HCT116 (cell line): ENCODE measurements at regions not wholly inside any gene's neighbourhood (a gene's known extent, or its start where the extent isn't known, plus 50 kb on each side); places are given as distances from the start of the nearest gene placed in this dataset.

Experiments
- ATAC-seq: fragments of 200-7000 bp; cut with Tn5 transposase; 2 replicates; pipeline ENCODE4 v1.9.1; 2020; ENCODE audit warnings: mild to moderate bottlenecking, moderate library complexity
- BruUV-seq: library from RNA; stranded (reverse); fragments of 400-500 nt; replicated peaks from 2 replicates; lab custom pipeline; 2021; lab: Mats Ljungman, UMichigan
- CTCF ChIA-PET: fragments of 300-600 bp; sonication (Branson Sonifier 250); formaldehyde crosslinking; loops from one replicate; lab custom pipeline; 2021; ENCODE audit warnings: antibody characterized with exemption; lab: Charles Lee
- POLR2A ChIA-PET: fragments of 300-600, 350-600 bp; sonication (Branson Sonifier 250); formaldehyde crosslinking; loops from one replicate; lab custom pipeline; 2021; ENCODE audit warnings: antibody characterized with exemption; lab: Charles Lee
- RAD21 ChIA-PET, 2 experiments: fragments of 300-600 bp; sonication (Branson Sonifier 250); formaldehyde crosslinking; loops; one replicate each; lab custom pipeline; 2023; ENCODE audit warnings: low total read pairs in 2 of 2; ENCODE audit not compliant: uncharacterized antibody in 2 of 2, unreplicated experiment in 2 of 2, low non-redundant PET in 1 of 2; lab: Charles Lee
- DNase-seq: peaks from one replicate; pipeline ENCODE4 v3.0.0-alpha.2; 2010; ENCODE audit warnings: low read depth, low spot score
- H2AFZ ChIP-seq: fragments of 200-600 bp; shearing (Covaris generic), sonication (generic); 2 replicates; pipeline ENCODE4 v1.6.1; 2017; ENCODE audit warnings: low read depth, mixed run types, mixed read lengths, antibody characterized with exemption, low read length; ENCODE audit not compliant: poor library complexity, severe bottlenecking
- H3K27ac ChIP-seq: 2 replicates; pipeline ENCODE4 v1.5.1; 2012; ENCODE audit warnings: low read depth, low read length
- H3K27me3 ChIP-seq: fragments of 200-600 bp; sonication (generic); 2 replicates; pipeline ENCODE4 v1.6.1; 2016; ENCODE audit warnings: mixed run types, low read length, mixed read lengths; ENCODE audit not compliant: insufficient read depth
- H3K36me3 ChIP-seq, 2 experiments: fragments of 200-500 bp in 1 of 2; fragments of 200-600 bp in 1 of 2; sonication (Bioruptor generic) in 1 of 2; sonication (generic) in 1 of 2; 2 replicates each; pipeline versions ENCODE4 v1.5.1 to v1.6.1; 2014 to 2016; ENCODE audit warnings: low read length in 2 of 2, inconsistent platforms in 1 of 2, mixed read lengths in 1 of 2, mixed run types in 1 of 2; ENCODE audit not compliant: insufficient read depth in 2 of 2, control insufficient read depth in 1 of 2
- H3K4me1 ChIP-seq, 2 experiments: fragments of 200-600 bp in 1 of 2; sonication (generic) in 1 of 2; 2 replicates each; pipeline versions ENCODE4 v1.5.1 to v1.6.1; 2012 to 2017; ENCODE audit warnings: low read length in 2 of 2, inconsistent platforms in 1 of 2, mild to moderate bottlenecking in 1 of 2, mixed read lengths in 1 of 2, mixed run types in 1 of 2, moderate library complexity in 1 of 2; ENCODE audit not compliant: insufficient read depth in 2 of 2, control insufficient read depth in 1 of 2
- H3K4me2 ChIP-seq: fragments of 200-600 bp; sonication (generic); 2 replicates; pipeline ENCODE4 v1.6.1; 2017; ENCODE audit warnings: mixed run types, low read length, mixed read lengths
- H3K4me3 ChIP-seq, 2 experiments: fragments of 200-600 bp in 1 of 2; sonication (generic) in 1 of 2; replicated peaks in 1 of 2; 2 replicates each; pipeline ENCODE4 v1.5.1; 2011 to 2016; ENCODE audit warnings: low read length in 2 of 2, control low read depth in 1 of 2, low read depth in 1 of 2, mild to moderate bottlenecking in 1 of 2, mixed read lengths in 1 of 2, mixed run types in 1 of 2
- H3K79me2 ChIP-seq: fragments of 200-600 bp; sonication (generic); 2 replicates; pipeline ENCODE4 v1.6.1; 2017; ENCODE audit warnings: mild to moderate bottlenecking, mixed run types, low read length, moderate library complexity, mixed read lengths; ENCODE audit not compliant: insufficient read depth
- H3K9ac ChIP-seq: fragments of 200-600 bp; sonication (generic); 2 replicates; pipeline ENCODE4 v1.6.1; 2016; ENCODE audit warnings: low read length, mixed read lengths
- H3K9me2 ChIP-seq: fragments of 200-600 bp; sonication (generic), shearing (Covaris generic); 2 replicates; pipeline ENCODE4 v1.6.1; 2017; ENCODE audit warnings: mixed run types, mild to moderate bottlenecking, moderate library complexity; ENCODE audit not compliant: insufficient read depth
- H3K9me3 ChIP-seq, 2 experiments: fragments of 200-500 bp in 1 of 2; fragments of 200-600 bp in 1 of 2; sonication (Bioruptor generic) in 1 of 2; sonication (generic) in 1 of 2; 2 replicates each; pipeline ENCODE4 v1.6.1; 2014 to 2017; ENCODE audit warnings: low read length in 2 of 2, mixed read lengths in 2 of 2, inconsistent platforms in 1 of 2, low read depth in 1 of 2, mild to moderate bottlenecking in 1 of 2, mixed run types in 1 of 2, moderate library complexity in 1 of 2; ENCODE audit not compliant: control insufficient read depth in 1 of 2, insufficient read depth in 1 of 2
- H4K20me1 ChIP-seq: fragments of 200-600 bp; sonication (generic), shearing (Covaris generic); 2 replicates; pipeline ENCODE4 v1.6.1; 2017; ENCODE audit warnings: mixed run types, mild to moderate bottlenecking, moderate library complexity; ENCODE audit not compliant: insufficient read depth
- ATF3 ChIP-seq: IDR thresholded peaks from 2 replicates; pipeline ENCODE4 v1.6.1; 2012
- CBX3 ChIP-seq: IDR thresholded peaks from 2 replicates; pipeline ENCODE4 v1.6.1; 2012; ENCODE audit warnings: low read depth
- CEBPB ChIP-seq: IDR thresholded peaks from 2 replicates; pipeline ENCODE4 v1.6.1; 2012; ENCODE audit warnings: low read depth
- EGR1 ChIP-seq: IDR thresholded peaks from 2 replicates; pipeline ENCODE4 v1.6.1; 2012; ENCODE audit warnings: low read depth
- ELF1 ChIP-seq: IDR thresholded peaks from 2 replicates; pipeline ENCODE4 v1.6.1; 2012; ENCODE audit warnings: low read depth, borderline replicate concordance
- EZH2 ChIP-seq: fragments of 200-600 bp; sonication (generic); IDR thresholded peaks from 2 replicates; pipeline ENCODE4 v1.6.1; 2017; ENCODE audit warnings: antibody characterized with exemption, mixed run types
- EZH2phosphoT487 ChIP-seq: fragments of 200-600 bp; IDR thresholded peaks from 2 replicates; pipeline ENCODE4 v1.6.1; 2018; ENCODE audit warnings: antibody characterized with exemption, borderline replicate concordance
- FOSL1 ChIP-seq: IDR thresholded peaks from 2 replicates; pipeline ENCODE4 v1.6.1; 2012; ENCODE audit warnings: low read depth
- MAX ChIP-seq: IDR thresholded peaks from 2 replicates; pipeline ENCODE4 v1.6.1; 2012
- POLR2A ChIP-seq: IDR thresholded peaks from 2 replicates; pipeline ENCODE4 v1.7.0; 2011; ENCODE audit warnings: borderline replicate concordance; ENCODE audit not compliant: insufficient read depth, insufficient read length; ENCODE audit errors: extremely low read depth
- RAD21 ChIP-seq: IDR thresholded peaks from 2 replicates; pipeline ENCODE4 v1.6.1; 2012; ENCODE audit warnings: low read depth, mild to moderate bottlenecking
- REST ChIP-seq: IDR thresholded peaks from 2 replicates; pipeline ENCODE4 v1.6.1; 2012; ENCODE audit warnings: low read depth
- SP1 ChIP-seq: IDR thresholded peaks from 2 replicates; pipeline ENCODE4 v1.6.1; 2012; ENCODE audit warnings: low read depth
- SRF ChIP-seq: IDR thresholded peaks from 2 replicates; pipeline ENCODE4 v1.6.1; 2012; ENCODE audit warnings: low read depth
- YY1 ChIP-seq: IDR thresholded peaks from 2 replicates; pipeline ENCODE4 v1.6.1; 2011; ENCODE audit warnings: low read length, low read depth, moderate library complexity, mild to moderate bottlenecking; ENCODE audit not compliant: insufficient replicate concordance; ENCODE audit errors: extremely low read depth
- ZFX ChIP-seq: fragments of 450-650 bp; IDR thresholded peaks from 2 replicates; pipeline ENCODE4 v1.6.1; 2017
- ZNF274 ChIP-seq: fragments of 200-500 bp; sonication (Bioruptor generic); IDR thresholded peaks from 2 replicates; pipeline ENCODE4 v1.6.1; 2014; ENCODE audit warnings: mild to moderate bottlenecking, low read depth, low read length, inconsistent platforms
- intact Hi-C: fragments of 100-400 bp; cut with micrococcal nuclease; formaldehyde crosslinking; loops from 2 replicates; pipeline ENCODE4 v1.10.0; 2022

- TF ChIP-seq ELF1 (no peak), EZH2 (no peak), ATF3 (no peak), ZFX (no peak), SRF (no peak), EZH2phosphoT487 (no peak), YY1 (no peak), MAX (no peak), EGR1 (no peak), CEBPB (no peak), CBX3 (no peak), RAD21 (no peak), REST (no peak), POLR2A (no peak), SP1 (no peak), FOSL1 (no peak), ZNF274 (no peak)
- Histone ChIP-seq H3K4me2 (no peak overlapping the region), H4K20me1 (no peaks in the 10 kb centered on the region), H3K9me2 (no peaks in the 10 kb centered on the region), H3K27ac (no peak overlapping the region), H3K9me3 (no peaks in the 10 kb centered on the region), H3K4me3 (no peak overlapping the region), H2AFZ (no peak overlapping the region), H3K27me3 (no peaks in the 10 kb centered on the region), H3K9ac (no peak overlapping the region), H3K36me3 (no peaks in the 10 kb centered on the region), H3K4me1 (no peaks in the 10 kb centered on the region), H3K79me2 (no peaks in the 10 kb centered on the region)
- CTCF ChIA-PET: no interaction called here
- RAD21 ChIA-PET: no interaction called here
- ATAC-seq (no peak), DNase-seq (no peak)
- no TSS peak for BruUV-seq
- POLR2A ChIA-PET: no interaction called here
- intact Hi-C loops: no loop called here
These were observed 640.3 kb downstream of the TBC1D4 start for GRCh38 chr13:74841651-74842050.
